NCI-H82 treated with DMSO at 0.1 percent for 48 hours (cell line): ENCODE measurements at regions not wholly inside any gene's neighbourhood (a gene's known extent, or its start where the extent isn't known, plus 50 kb on each side); places are given as distances from the start of the nearest gene placed in this dataset.

Source experiments
- DNase-seq: peaks from one replicate; lab custom pipeline; 2025; ENCODE audit not compliant: unreplicated experiment; lab: John Stamatoyannopoulos, UW

GRCh38 chr6:102549221-102549874 is 1155.8 kb downstream of the GRIK2 start:
- DNase-seq, result no peak

- DNase-seq, result no peak
Observed at GRCh38 chr6:102525336-102525735, 1131.8 kb downstream of the GRIK2 start.

- no peak for DNase-seq
Observed at GRCh38 chr6:102520966-102521365, 1127.5 kb downstream of the GRIK2 start.

GRCh38 chr6:102517506-102517905 is 1124.0 kb downstream of the GRIK2 start:
- DNase-seq, result no peak

- DNase-seq, result no peak
Observed at GRCh38 chr6:102501615-102502014, 1108.1 kb downstream of the GRIK2 start.

- DNase-seq, result no peak
Observed at GRCh38 chr6:102494808-102495207, 1101.3 kb downstream of the GRIK2 start.

- DNase-seq, result no peak
Observed at GRCh38 chr6:102493485-102493884, 1100.0 kb downstream of the GRIK2 start.

- DNase-seq, result no peak
Observed at GRCh38 chr6:102488729-102489128, 1095.2 kb downstream of the GRIK2 start.

- no peak for DNase-seq
Observed at GRCh38 chr6:102485480-102485879, 1092.0 kb downstream of the GRIK2 start.

GRCh38 chr6:102474041-102474807 is 1080.7 kb downstream of the GRIK2 start:
- no peak for DNase-seq

GRCh38 chr6:102458990-102459389 is 1065.5 kb downstream of the GRIK2 start:
- DNase-seq, result no peak

GRCh38 chr6:102438171-102438570 is 1044.7 kb downstream of the GRIK2 start:
- DNase-seq, result no peak

GRCh38 chr6:102417368-102417998 is 1024.0 kb downstream of the GRIK2 start:
- no peak for DNase-seq

GRCh38 chr6:102415891-102416290 is 1022.4 kb downstream of the GRIK2 start:
- no peak for DNase-seq

- DNase-seq, result no peak
Observed at GRCh38 chr6:102411796-102412195, 1018.3 kb downstream of the GRIK2 start.

GRCh38 chr6:102407886-102408741 is 1014.6 kb downstream of the GRIK2 start:
- no peak for DNase-seq

GRCh38 chr6:102405860-102406259 is 1012.4 kb downstream of the GRIK2 start:
- no peak for DNase-seq

- DNase-seq, result no peak
Observed at GRCh38 chr6:102402635-102403329, 1009.3 kb downstream of the GRIK2 start.

GRCh38 chr6:102398788-102399390 is 1005.4 kb downstream of the GRIK2 start:
- DNase-seq, result no peak

- no peak for DNase-seq
Observed at GRCh38 chr6:102390541-102390940, 997.0 kb downstream of the GRIK2 start.
